ENCODE measurements at regions not wholly inside any gene's neighbourhood (a gene's known extent, or its start where the extent isn't known, plus 50 kb on each side); places are given as distances from the start of the nearest gene placed in this dataset.

GRCh38 chr5:141778683-141779082 lies 96.7 kb upstream of the ARAP3 start:
- no peak for DNase-seq (ENCODE audit: low spot score in 2 of 2)
- no peak for FAIRE-seq

GRCh38 chr5:141778206-141778605 lies 96.2 kb upstream of the ARAP3 start:
- DNase-seq (ENCODE audit: low spot score in 2 of 2) (no peak), FAIRE-seq (no peak)

GRCh38 chr5:141777711-141778110 lies 95.7 kb upstream of the ARAP3 start:
- no peak for DNase-seq (ENCODE audit: low spot score in 2 of 2)
- no peak for FAIRE-seq

GRCh38 chr5:141777130-141777529 lies 95.1 kb upstream of the ARAP3 start:
- FAIRE-seq = no peak
- DNase-seq (ENCODE audit: low spot score in 2 of 2) = no peak

GRCh38 chr5:141773779-141774562 lies 91.9 kb upstream of the ARAP3 start:
- no peak for DNase-seq (ENCODE audit: low spot score in 2 of 2)
- no peak for FAIRE-seq

GRCh38 chr5:141772281-141772680 lies 90.3 kb upstream of the ARAP3 start:
- FAIRE-seq (no peak), DNase-seq (ENCODE audit: low spot score in 2 of 2) (no peak)

GRCh38 chr5:141771562-141771961 lies 89.5 kb upstream of the ARAP3 start:
- FAIRE-seq (no peak), DNase-seq (ENCODE audit: low spot score in 2 of 2) (no peak)

GRCh38 chr5:141771031-141771430 lies 89.0 kb upstream of the ARAP3 start:
- no peak for DNase-seq (ENCODE audit: low spot score in 2 of 2)

GRCh38 chr5:141769671-141770070 lies 87.6 kb upstream of the ARAP3 start:
- FAIRE-seq (no peak), DNase-seq (ENCODE audit: low spot score in 2 of 2) (no peak)

More at GRCh38 chr5:141771031-141771430, 89.0 kb upstream of the ARAP3 start:
- no peak for FAIRE-seq

- FAIRE-seq (no peak), DNase-seq (ENCODE audit: low spot score in 2 of 2) (no peak)
Observed at GRCh38 chr5:141767671-141768070, 85.6 kb upstream of the ARAP3 start.

- no peak for FAIRE-seq
- DNase-seq (ENCODE audit: low spot score in 2 of 2) = no peak
Observed at GRCh38 chr5:141765896-141766551, 84.0 kb upstream of the ARAP3 start.

GRCh38 chr5:141763541-141763940 lies 81.5 kb upstream of the ARAP3 start:
- no peak for FAIRE-seq
- no peak for DNase-seq (ENCODE audit: low spot score in 2 of 2)

GRCh38 chr5:141762790-141763368 lies 80.8 kb upstream of the ARAP3 start:
- FAIRE-seq (no peak), DNase-seq (ENCODE audit: low spot score in 2 of 2) (no peak)

- FAIRE-seq (no peak), DNase-seq (ENCODE audit: low spot score in 2 of 2) (no peak)
Observed at GRCh38 chr5:141762316-141762715, 80.3 kb upstream of the ARAP3 start.

GRCh38 chr5:141760753-141761152 lies 78.7 kb upstream of the ARAP3 start:
- FAIRE-seq (no peak), DNase-seq (ENCODE audit: low spot score in 2 of 2) (no peak)

GRCh38 chr5:141760193-141760592 lies 78.2 kb upstream of the ARAP3 start:
- no peak for DNase-seq (ENCODE audit: low spot score in 2 of 2)
- FAIRE-seq = no peak

- DNase-seq (ENCODE audit: low spot score in 2 of 2) (no peak), FAIRE-seq (no peak)
Observed at GRCh38 chr5:141758310-141758998, 76.4 kb upstream of the ARAP3 start.

GRCh38 chr5:141757402-141757801 lies 75.4 kb upstream of the ARAP3 start:
- DNase-seq (ENCODE audit: low spot score in 2 of 2) = peak; percentile 60 to 74
- no peak for FAIRE-seq

- FAIRE-seq (no peak), DNase-seq (ENCODE audit: low spot score in 2 of 2) (no peak)
Observed at GRCh38 chr5:141756196-141756595, 74.2 kb upstream of the ARAP3 start.

GRCh38 chr5:141753971-141754713 lies 72.1 kb upstream of the ARAP3 start:
- no peak for DNase-seq (ENCODE audit: low spot score in 2 of 2)
- FAIRE-seq = no peak
